Epithelial cell of proximal tubule (primary cell): ENCODE measurements at regions not wholly inside any gene's neighbourhood (a gene's known extent, or its start where the extent isn't known, plus 50 kb on each side); places are given as distances from the start of the nearest gene placed in this dataset.

Experiments used
- DNase-seq: peaks from one replicate; pipeline ENCODE4 v3.0.0-alpha.2; 2011; ENCODE audit warnings: low read depth
- H3K4me3 ChIP-seq: 2 replicates; pipeline ENCODE4 v1.5.1; 2011; ENCODE audit warnings: low read depth, mild to moderate bottlenecking, low read length
- CTCF ChIP-seq: conservative IDR thresholded peaks from 2 replicates; pipeline ENCODE4 v1.5.1; 2012; ENCODE audit warnings: low read depth, mild to moderate bottlenecking, low read length

GRCh38 chr4:133621628-133622027 is 472.5 kb downstream of the PCDH10 start:
- no peak overlapping the region for H3K4me3 ChIP-seq
- no peak for TF ChIP-seq CTCF
- DNase-seq: no peak

- no peak overlapping the region for H3K4me3 ChIP-seq
- TF ChIP-seq CTCF: no peak
- no peak for DNase-seq
Measured at GRCh38 chr4:133620555-133620954, 471.5 kb downstream of the PCDH10 start.

GRCh38 chr4:133618963-133619362 is 469.9 kb downstream of the PCDH10 start:
- TF ChIP-seq CTCF: no peak
- no peak for DNase-seq
- H3K4me3 ChIP-seq: no peak overlapping the region

GRCh38 chr4:133600008-133600407 is 450.9 kb downstream of the PCDH10 start:
- DNase-seq: no peak
- no peak for TF ChIP-seq CTCF
- no peak overlapping the region for H3K4me3 ChIP-seq

GRCh38 chr4:133598779-133599178 is 449.7 kb downstream of the PCDH10 start:
- no peak overlapping the region for H3K4me3 ChIP-seq
- no peak for DNase-seq
- no peak for TF ChIP-seq CTCF

- no peak for DNase-seq
- TF ChIP-seq CTCF: no peak
Measured at GRCh38 chr4:133597251-133597650, 448.2 kb downstream of the PCDH10 start.

GRCh38 chr4:133596459-133596858 is 447.4 kb downstream of the PCDH10 start:
- H3K4me3 ChIP-seq: no peak overlapping the region
- TF ChIP-seq CTCF: no peak
- no peak for DNase-seq

More at GRCh38 chr4:133597251-133597650, 448.2 kb downstream of the PCDH10 start:
- no peak overlapping the region for H3K4me3 ChIP-seq
